Sigmoid colon (tissue), 4 donors: ENCODE measurements at regions not wholly inside any gene's neighbourhood (a gene's known extent, or its start where the extent isn't known, plus 50 kb on each side); places are given as distances from the start of the nearest gene placed in this dataset.

ENCODE experiments used
- CTCF ChIP-seq, 4 experiments: fragments of 450-650 bp in 3 of 4; fragments of 200-600 bp in 1 of 4; IDR thresholded peaks; one replicate each; pipeline ENCODE4 v1.5.1; 2016 to 2019; ENCODE audit warnings: antibody characterized with exemption in 4 of 4, mild to moderate bottlenecking in 3 of 4, moderate library complexity in 2 of 4
- POLR2A ChIP-seq, 2 donors: fragments of 450-650 bp; IDR thresholded peaks; one replicate each; pipeline ENCODE4 v1.6.1; 2016; ENCODE audit warnings: antibody characterized with exemption in 2 of 2, mild to moderate bottlenecking in 2 of 2, moderate library complexity in 2 of 2
- POLR2AphosphoS5 ChIP-seq, 4 donors: sonication (generic); formaldehyde crosslinking; IDR thresholded peaks; one replicate each; pipeline ENCODE4 v1.6.1; 2017; ENCODE audit warnings: antibody characterized with exemption in 4 of 4

GRCh38 chr15:83364501-83364900, 80.0 kb upstream of the BNC1 start:
- no peak for TF ChIP-seq CTCF (IDR thresholded peaks at IDR 0.05)
- no peak for TF ChIP-seq POLR2AphosphoS5 (IDR thresholded peaks at IDR 0.05)
- no peak for TF ChIP-seq POLR2A (IDR thresholded peaks at IDR 0.05)
